ENCODE measurements at regions not wholly inside any gene's neighbourhood (a gene's known extent, or its start where the extent isn't known, plus 50 kb on each side); places are given as distances from the start of the nearest gene placed in this dataset.
"Not testable (repeated sequence)": the region's sequence is repeated elsewhere in the genome, so short reads cannot be mapped to it uniquely, and the experiment has no call there.

DNA sequence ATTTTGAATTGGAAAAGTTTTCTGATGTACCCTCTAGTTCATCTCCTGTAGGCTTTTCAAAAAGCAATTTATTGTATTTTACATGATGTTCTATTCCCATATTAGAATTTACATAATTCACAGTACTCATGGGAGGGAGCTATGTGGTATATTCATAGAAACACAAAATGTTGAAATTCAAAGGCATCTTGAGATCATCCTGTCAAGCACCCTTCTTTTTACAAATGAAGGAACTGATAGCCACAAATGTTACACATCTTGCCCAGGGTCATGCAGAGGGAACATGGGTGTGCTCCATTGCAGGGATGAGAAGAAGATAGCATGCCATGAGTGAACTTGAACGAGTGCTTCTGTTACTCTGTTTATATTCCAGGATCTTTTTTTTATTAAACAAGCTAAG lies 228.8 kb downstream of the ZNF92 start:
- H3K9ac ChIP-seq (ENCODE audit: insufficient read depth, low read length); H3K4me1 ChIP-seq (ENCODE audit: control insufficient read depth, extremely low read depth, insufficient read depth, low read length); H2AFZ ChIP-seq (ENCODE audit: low read length); H3K27ac ChIP-seq (ENCODE audit: insufficient read depth, low read length); H4K20me1 ChIP-seq (ENCODE audit: control insufficient read depth, extremely low read depth, insufficient read depth, low read length); H3K36me3 ChIP-seq (ENCODE audit: control insufficient read depth, insufficient read depth, low read length); H3K4me3 ChIP-seq (replicated peaks in 1 of 4; ENCODE audit: control extremely low read depth in 1 of 4, insufficient read depth in 1 of 4, low read depth in 3 of 4, low read length in 4 of 4); H3K4me2 ChIP-seq (ENCODE audit: extremely low read depth, insufficient read depth, low read length); H3K27me3 ChIP-seq (ENCODE audit: control insufficient read depth, insufficient read depth, low read length); H3K9me3 ChIP-seq (ENCODE audit: control insufficient read depth, insufficient read depth, low read depth, low read length); H3K79me2 ChIP-seq (ENCODE audit: control insufficient read depth, insufficient read depth, low read length); DNase-seq (ENCODE audit: low read depth in 2 of 2): not testable (repeated sequence)

DNA sequence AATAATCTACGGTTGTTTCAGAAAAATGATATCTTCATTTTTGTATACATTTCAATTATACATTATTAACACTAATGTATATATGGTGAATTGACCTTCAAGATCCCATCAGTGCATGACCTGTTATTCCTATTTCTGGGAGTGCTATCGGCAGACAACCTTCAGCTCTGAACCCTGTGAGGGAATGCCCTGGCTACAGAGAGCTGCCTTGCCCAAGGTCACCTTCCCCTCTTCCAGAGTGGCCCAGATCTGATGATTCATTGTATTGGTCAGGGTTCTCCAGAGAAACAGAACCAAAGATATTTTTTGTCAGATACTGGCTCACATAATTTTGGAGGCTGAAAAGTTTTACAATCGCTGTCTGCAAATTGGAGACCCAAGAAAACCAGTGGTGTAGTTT lies 235.5 kb downstream of the ZNF92 start:
- TF ChIP-seq CTCF (conservative IDR thresholded peaks at IDR 0.05 in 1 of 2, IDR thresholded peaks at IDR 0.05 in 1 of 2; ENCODE audit: low read depth in 1 of 2, low read length in 2 of 2) (no peak), EZH2 (IDR thresholded peaks at IDR 0.05; ENCODE audit: low read length, missing control alignments) (no peak)
- H3K79me2 ChIP-seq (ENCODE audit: control insufficient read depth, insufficient read depth, low read length), result no peaks in the 10 kb centered on the region
- no peak overlapping the region for H3K27ac ChIP-seq (ENCODE audit: insufficient read depth, low read length)
- H3K9ac ChIP-seq (ENCODE audit: insufficient read depth, low read length), result no peak overlapping the region
- no peaks in the 10 kb centered on the region for H3K9me3 ChIP-seq (ENCODE audit: control insufficient read depth, insufficient read depth, low read depth, low read length)
- DNase-seq (ENCODE audit: low read depth in 2 of 2), result no peak
- H3K4me2 ChIP-seq (ENCODE audit: extremely low read depth, insufficient read depth, low read length), result no peak overlapping the region
- H3K4me1 ChIP-seq (ENCODE audit: control insufficient read depth, extremely low read depth, insufficient read depth, low read length), result no peaks in the 10 kb centered on the region
- H2AFZ ChIP-seq (ENCODE audit: low read length), result no peak overlapping the region
- H4K20me1 ChIP-seq (ENCODE audit: control insufficient read depth, extremely low read depth, insufficient read depth, low read length), result no peaks in the 10 kb centered on the region
- no peaks in the 10 kb centered on the region for H3K27me3 ChIP-seq (ENCODE audit: control insufficient read depth, insufficient read depth, low read length)
- H3K4me3 ChIP-seq (replicated peaks in 1 of 4; ENCODE audit: control extremely low read depth in 1 of 4, insufficient read depth in 1 of 4, low read depth in 3 of 4, low read length in 4 of 4), result no peak overlapping the region
- H3K36me3 ChIP-seq (ENCODE audit: control insufficient read depth, insufficient read depth, low read length), result no peaks in the 10 kb centered on the region

DNA sequence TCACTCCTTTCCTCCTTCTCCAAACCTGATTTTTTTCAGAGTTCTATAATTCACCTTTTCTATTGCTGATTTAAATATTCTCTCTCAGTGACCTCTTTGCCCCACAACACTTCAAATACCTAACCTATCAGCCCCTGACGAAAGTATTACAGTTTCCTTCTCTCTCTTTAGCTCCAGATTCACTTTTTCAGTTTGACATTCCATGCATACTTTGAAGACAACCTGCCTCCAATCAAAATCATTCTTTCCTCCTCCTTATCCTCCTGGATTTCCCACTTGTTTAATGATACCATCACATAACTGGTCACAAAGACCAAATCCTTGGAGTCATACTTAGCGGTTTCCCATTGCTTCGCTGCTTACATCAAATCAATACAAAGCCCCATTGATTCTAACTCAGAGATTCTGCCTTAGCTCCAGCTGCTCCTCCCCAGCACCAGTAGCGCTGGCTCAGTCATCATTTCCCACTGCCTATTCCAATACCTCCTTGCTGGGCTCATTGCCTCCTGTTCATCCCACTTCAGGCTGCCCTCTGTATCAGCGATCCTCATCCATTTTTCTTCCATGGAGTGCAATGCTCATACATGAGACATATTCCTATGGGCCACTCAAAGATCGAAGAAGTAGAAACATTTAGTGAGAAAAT lies 240.1 kb downstream of the ZNF92 start:
- H2AFZ ChIP-seq (ENCODE audit: low read length); H3K79me2 ChIP-seq (ENCODE audit: control insufficient read depth, insufficient read depth, low read length); H3K27ac ChIP-seq (ENCODE audit: insufficient read depth, low read length); H3K36me3 ChIP-seq (ENCODE audit: control insufficient read depth, insufficient read depth, low read length); H3K4me3 ChIP-seq (replicated peaks in 1 of 4; ENCODE audit: control extremely low read depth in 1 of 4, insufficient read depth in 1 of 4, low read depth in 3 of 4, low read length in 4 of 4); H4K20me1 ChIP-seq (ENCODE audit: control insufficient read depth, extremely low read depth, insufficient read depth, low read length); H3K27me3 ChIP-seq (ENCODE audit: control insufficient read depth, insufficient read depth, low read length); H3K9ac ChIP-seq (ENCODE audit: insufficient read depth, low read length); H3K9me3 ChIP-seq (ENCODE audit: control insufficient read depth, insufficient read depth, low read depth, low read length); H3K4me2 ChIP-seq (ENCODE audit: extremely low read depth, insufficient read depth, low read length); H3K4me1 ChIP-seq (ENCODE audit: control insufficient read depth, extremely low read depth, insufficient read depth, low read length); DNase-seq (ENCODE audit: low read depth in 2 of 2): not testable (repeated sequence)

DNA sequence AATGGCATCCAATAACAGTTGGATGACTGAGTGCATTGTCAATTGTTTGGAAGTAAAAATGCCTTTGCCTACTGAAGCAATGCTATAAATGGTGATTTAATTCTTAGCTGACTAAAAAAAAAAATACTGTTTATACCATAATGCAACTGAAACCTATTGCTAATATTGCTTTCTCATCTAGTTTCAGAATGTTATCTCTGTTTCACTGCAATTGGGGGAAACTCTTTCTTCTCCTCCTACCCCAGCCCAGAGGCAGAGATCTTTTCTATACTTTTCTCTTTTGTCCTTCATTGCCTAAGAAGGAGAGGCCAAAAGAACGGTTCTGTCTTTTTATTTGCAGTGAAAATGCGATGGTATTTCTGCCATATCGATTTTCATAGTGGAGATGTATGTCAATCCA lies 242.5 kb downstream of the ZNF92 start:
- H3K4me3 ChIP-seq (replicated peaks in 1 of 4; ENCODE audit: control extremely low read depth in 1 of 4, insufficient read depth in 1 of 4, low read depth in 3 of 4, low read length in 4 of 4); H3K4me2 ChIP-seq (ENCODE audit: extremely low read depth, insufficient read depth, low read length); H3K79me2 ChIP-seq (ENCODE audit: control insufficient read depth, insufficient read depth, low read length); H3K27ac ChIP-seq (ENCODE audit: insufficient read depth, low read length); H3K4me1 ChIP-seq (ENCODE audit: control insufficient read depth, extremely low read depth, insufficient read depth, low read length); H3K36me3 ChIP-seq (ENCODE audit: control insufficient read depth, insufficient read depth, low read length); H2AFZ ChIP-seq (ENCODE audit: low read length); H4K20me1 ChIP-seq (ENCODE audit: control insufficient read depth, extremely low read depth, insufficient read depth, low read length); H3K27me3 ChIP-seq (ENCODE audit: control insufficient read depth, insufficient read depth, low read length); DNase-seq (ENCODE audit: low read depth in 2 of 2); H3K9ac ChIP-seq (ENCODE audit: insufficient read depth, low read length); H3K9me3 ChIP-seq (ENCODE audit: control insufficient read depth, insufficient read depth, low read depth, low read length): not testable (repeated sequence)

- H3K79me2 ChIP-seq (ENCODE audit: control insufficient read depth, insufficient read depth, low read length); H3K36me3 ChIP-seq (ENCODE audit: control insufficient read depth, insufficient read depth, low read length): not testable (repeated sequence)
Measured at GRCh38 chr7:65620216-65620615, 246.6 kb downstream of the ZNF92 start.

More at GRCh38 chr7:65620216-65620615, 246.6 kb downstream of the ZNF92 start:
- not testable (repeated sequence) for H3K9ac ChIP-seq (ENCODE audit: insufficient read depth, low read length); H3K27ac ChIP-seq (ENCODE audit: insufficient read depth, low read length); H3K4me2 ChIP-seq (ENCODE audit: extremely low read depth, insufficient read depth, low read length); DNase-seq (ENCODE audit: low read depth in 2 of 2); H3K9me3 ChIP-seq (ENCODE audit: control insufficient read depth, insufficient read depth, low read depth, low read length); H3K4me3 ChIP-seq (replicated peaks in 1 of 4; ENCODE audit: control extremely low read depth in 1 of 4, insufficient read depth in 1 of 4, low read depth in 3 of 4, low read length in 4 of 4); H4K20me1 ChIP-seq (ENCODE audit: control insufficient read depth, extremely low read depth, insufficient read depth, low read length); H3K4me1 ChIP-seq (ENCODE audit: control insufficient read depth, extremely low read depth, insufficient read depth, low read length); H3K27me3 ChIP-seq (ENCODE audit: control insufficient read depth, insufficient read depth, low read length); H2AFZ ChIP-seq (ENCODE audit: low read length)

Measured in fibroblast of lung (primary cell).